CD4-positive, alpha-beta T cell treated with Interleukin-17A for 4 hours (primary cell): ENCODE measurements at regions not wholly inside any gene's neighbourhood (a gene's known extent, or its start where the extent isn't known, plus 50 kb on each side); places are given as distances from the start of the nearest gene placed in this dataset.

Experiments used
- DNase-seq: peaks from one replicate; pipeline ENCODE4 v3.0.0-alpha.2; 2020; ENCODE audit warnings: mixed read lengths

- no peak for DNase-seq
Observed at GRCh38 chr3:34196914-34197313, 398.5 kb downstream of the PDCD6IP start.

DNA sequence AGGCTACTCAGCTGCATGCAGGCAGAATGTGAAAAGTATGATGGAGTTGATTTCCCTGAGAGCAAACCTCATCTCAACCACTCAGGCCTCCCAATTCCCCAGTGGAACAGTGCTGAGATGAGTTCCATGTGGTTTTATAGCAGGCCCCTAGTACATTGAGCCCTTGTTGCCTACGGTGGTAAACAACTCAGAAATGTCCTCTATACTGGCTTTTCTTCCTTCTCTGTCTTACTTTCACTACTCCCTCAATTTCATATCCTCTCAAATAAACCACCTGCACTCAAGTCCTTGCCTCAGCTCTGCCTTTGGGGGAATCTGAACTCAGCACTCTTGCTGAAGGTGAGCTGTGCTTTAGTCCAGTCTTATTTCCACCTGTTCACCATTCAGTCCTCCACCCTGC lies 399.9 kb downstream of the PDCD6IP start:
- no peak for DNase-seq

- DNase-seq: no peak
Observed at GRCh38 chr3:34200576-34200975, 402.1 kb downstream of the PDCD6IP start.

- no peak for DNase-seq
Observed at GRCh38 chr3:34202975-34203374, 404.5 kb downstream of the PDCD6IP start.

DNA sequence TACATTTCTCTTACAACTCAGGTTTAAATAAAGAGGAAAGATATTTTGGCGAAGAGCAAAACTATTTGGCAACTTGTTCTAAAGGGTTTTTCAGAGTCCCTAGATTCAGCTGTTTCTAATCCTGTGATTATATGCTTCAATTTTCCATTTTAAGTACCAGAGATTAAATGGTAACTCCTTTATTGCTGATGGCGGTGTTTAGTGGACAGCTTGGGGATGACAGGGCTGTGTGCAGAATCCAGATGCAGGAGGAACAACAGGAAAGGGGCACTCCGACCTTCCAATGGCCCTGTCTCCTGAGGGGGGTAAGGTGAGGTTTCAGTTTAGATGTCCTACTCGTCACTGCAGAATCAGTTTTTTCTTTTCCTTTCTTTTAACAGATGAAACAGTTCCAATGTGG lies 405.0 kb downstream of the PDCD6IP start:
- DNase-seq: no peak

- no peak for DNase-seq
Observed at GRCh38 chr3:34207002-34207401, 408.6 kb downstream of the PDCD6IP start.

GRCh38 chr3:34207806-34208205 lies 409.4 kb downstream of the PDCD6IP start:
- no peak for DNase-seq

GRCh38 chr3:34212175-34212574 lies 413.7 kb downstream of the PDCD6IP start:
- no peak for DNase-seq

- no peak for DNase-seq
Observed at GRCh38 chr3:34212656-34213055, 414.2 kb downstream of the PDCD6IP start.

DNA sequence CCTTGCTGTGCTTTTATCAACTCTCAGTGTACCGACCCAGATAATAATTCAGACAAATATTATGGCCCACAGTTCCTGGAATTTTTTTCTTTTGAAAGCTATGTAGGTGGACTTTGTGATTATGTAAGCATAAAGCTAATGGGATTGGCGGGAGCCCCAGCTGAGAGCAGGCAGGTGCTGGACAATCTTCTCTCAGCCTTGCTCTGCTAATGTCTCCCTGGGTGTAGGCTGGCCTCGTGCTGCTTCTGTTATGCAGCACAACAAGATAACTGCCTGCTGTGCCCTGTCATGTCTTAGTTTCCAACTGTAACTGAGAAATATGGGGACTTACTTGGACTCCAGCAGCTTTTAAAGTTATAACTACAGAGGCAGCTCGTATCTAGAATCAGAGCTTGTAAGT lies 415.0 kb downstream of the PDCD6IP start:
- no peak for DNase-seq

DNA sequence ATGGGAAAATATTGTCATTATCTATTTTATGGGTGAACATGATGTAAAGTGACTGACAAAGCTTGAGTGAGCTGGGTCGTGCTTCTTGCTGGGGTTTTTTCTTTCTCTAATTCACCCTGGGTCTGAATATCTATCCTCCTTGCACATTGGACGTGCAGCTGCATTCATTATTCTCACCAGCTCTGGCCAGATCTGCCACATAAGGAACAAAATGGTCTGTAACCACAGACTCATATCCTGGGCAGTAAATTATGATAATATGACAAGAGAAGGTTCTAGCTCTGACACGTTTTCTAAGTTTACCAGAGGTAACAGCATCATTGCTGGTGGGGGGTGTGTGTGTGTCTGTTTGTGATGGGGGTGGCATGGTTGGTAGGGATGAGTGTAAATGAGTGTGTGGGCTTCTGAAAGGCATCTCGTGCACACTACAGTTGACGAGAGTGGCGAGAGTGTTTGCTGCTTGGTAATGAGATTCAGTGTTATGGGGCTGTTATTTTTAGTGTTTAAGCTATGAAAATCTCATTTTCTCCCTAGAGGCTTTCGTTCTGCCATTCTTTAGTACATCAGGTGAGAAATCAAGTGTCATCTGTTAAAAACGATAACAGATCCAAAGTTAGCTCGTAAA lies 418.4 kb downstream of the PDCD6IP start:
- DNase-seq: no peak

- no peak for DNase-seq
Observed at GRCh38 chr3:34218706-34219385, 420.4 kb downstream of the PDCD6IP start.

GRCh38 chr3:34219556-34219955 lies 421.1 kb downstream of the PDCD6IP start:
- no peak for DNase-seq

DNA sequence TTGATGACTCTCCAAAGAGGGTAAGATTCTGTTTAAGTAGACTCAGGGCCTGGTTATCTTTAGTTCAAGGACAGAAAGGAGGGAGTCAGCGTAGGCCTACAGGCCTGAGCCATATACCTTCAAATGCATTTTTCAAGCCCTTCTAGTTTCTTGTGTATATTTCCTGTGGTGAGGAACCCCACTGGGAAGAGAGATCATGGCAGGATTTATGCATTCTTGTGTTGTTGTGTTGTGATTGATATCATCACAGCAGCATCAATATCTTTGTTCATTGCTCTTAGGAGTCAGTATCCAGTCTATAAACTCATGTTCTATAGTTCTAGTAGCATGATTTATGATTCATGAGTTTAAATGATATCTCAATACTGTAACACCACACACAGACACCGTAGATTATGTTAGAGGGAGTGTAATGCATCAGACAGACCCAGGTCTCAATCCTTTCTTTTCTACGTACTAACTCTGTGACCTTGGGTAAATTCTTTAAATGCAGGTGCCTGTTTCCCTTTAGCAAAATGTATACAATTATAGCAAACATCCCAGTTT lies 427.5 kb downstream of the PDCD6IP start:
- DNase-seq: no peak

- no peak for DNase-seq
Observed at GRCh38 chr3:34229876-34230275, 431.4 kb downstream of the PDCD6IP start.

GRCh38 chr3:34235096-34235495 lies 436.7 kb downstream of the PDCD6IP start:
- DNase-seq: no peak

GRCh38 chr3:34237946-34238345 lies 439.5 kb downstream of the PDCD6IP start:
- no peak for DNase-seq

DNA sequence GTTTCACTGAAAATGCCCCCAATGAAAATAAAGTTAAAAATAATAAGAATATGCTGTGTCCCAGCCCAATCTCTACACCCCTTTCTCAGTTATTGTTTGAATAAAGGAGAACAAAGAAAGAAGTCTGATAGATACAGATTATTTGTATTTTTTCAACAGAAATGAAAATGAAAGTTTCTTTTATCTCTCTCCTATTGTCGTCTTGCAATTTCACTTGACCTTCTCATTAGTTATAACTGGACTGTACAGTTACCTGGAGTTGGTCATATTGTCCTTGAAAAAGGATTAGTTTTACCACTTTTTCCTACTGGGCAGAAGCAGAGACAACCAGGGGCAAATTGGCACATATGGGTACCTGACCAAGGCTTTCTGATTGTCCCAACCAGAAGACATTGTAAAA lies 440.0 kb downstream of the PDCD6IP start:
- DNase-seq: no peak

- no peak for DNase-seq
Observed at GRCh38 chr3:34239287-34239686, 440.9 kb downstream of the PDCD6IP start.

GRCh38 chr3:34239875-34240274 lies 441.4 kb downstream of the PDCD6IP start:
- DNase-seq: no peak

DNA sequence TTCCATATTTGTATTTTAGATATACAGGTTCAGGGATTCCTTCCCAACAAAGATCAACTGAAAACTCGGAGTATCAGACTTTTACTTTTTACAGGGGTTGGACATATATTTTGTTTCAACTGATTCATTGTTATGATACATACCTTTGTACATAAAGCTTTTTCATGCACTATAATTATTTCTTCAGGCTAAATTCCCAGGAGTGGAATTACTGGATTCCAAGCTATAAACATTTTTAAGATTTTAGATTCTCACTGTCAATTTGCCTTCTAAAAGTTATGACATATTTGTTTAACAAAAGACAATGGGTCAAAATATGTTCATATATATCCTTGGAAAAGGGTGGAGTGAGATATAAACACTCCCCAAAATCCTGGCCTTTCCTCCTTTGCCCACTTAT lies 449.0 kb downstream of the PDCD6IP start:
- no peak for DNase-seq

GRCh38 chr3:34248352-34248751 lies 449.9 kb downstream of the PDCD6IP start:
- no peak for DNase-seq

DNA sequence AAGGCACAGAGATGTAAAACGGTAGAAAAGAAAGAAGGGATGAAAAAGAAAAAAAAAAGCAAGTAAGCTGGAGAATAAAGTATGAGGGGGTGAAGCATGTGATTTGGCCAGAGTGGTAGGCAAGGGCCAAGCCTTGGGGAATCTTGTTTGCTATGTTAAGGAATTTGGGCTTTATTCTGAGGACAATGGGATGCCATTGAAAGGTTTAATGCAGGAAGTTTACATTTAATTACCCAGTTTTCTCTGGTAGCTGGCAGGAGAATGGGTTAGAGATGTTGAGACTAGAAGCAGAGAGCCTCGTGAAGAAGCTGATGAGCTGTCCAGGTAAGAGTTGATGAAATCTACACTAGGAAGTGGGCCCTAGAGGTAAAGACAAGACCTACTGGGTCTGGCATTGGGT lies 455.9 kb downstream of the PDCD6IP start:
- DNase-seq: no peak

GRCh38 chr3:34256021-34256420 lies 457.6 kb downstream of the PDCD6IP start:
- no peak for DNase-seq

- no peak for DNase-seq
Observed at GRCh38 chr3:34256791-34257190, 458.4 kb downstream of the PDCD6IP start.
